ENCODE measurements at regions not wholly inside any gene's neighbourhood (a gene's known extent, or its start where the extent isn't known, plus 50 kb on each side); places are given as distances from the start of the nearest gene placed in this dataset.

DNA sequence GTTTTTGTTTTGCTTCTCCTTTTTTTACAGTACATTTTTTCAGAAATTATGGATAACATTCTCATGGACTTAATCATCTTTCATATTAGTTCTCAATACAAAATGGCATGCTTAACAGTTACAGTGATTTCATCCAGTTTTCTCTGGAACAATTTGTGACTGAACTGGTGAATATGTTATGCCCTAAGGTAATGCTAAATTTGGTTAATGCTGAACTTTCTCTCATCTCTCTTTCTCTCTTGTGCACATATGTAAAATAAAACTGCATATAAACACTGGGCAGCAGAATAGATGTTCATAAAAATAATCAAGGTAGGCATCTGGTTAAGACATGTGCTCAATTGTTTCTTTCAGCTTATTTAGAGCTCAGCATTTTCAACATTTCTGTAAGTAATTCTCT is 196.3 kb upstream of the TMEFF2 start:
- intact Hi-C loops (cut with micrococcal nuclease), result no loop called here
- H3K4me3 ChIP-seq (replicated peaks in 1 of 2; ENCODE audit: low read depth in 1 of 2, low read length in 2 of 2), result no peak overlapping the region
- no peaks in the 10 kb centered on the region for H3K79me2 ChIP-seq (ENCODE audit: insufficient read depth, low read length)
- no peaks in the 10 kb centered on the region for H3K9me3 ChIP-seq (ENCODE audit: control insufficient read depth in 1 of 2, insufficient read depth in 1 of 2, low read depth in 1 of 2, low read length in 2 of 2)
- TF ChIP-seq SP1 (IDR thresholded peaks at IDR 0.05; ENCODE audit: low read depth) (no peak), POLR2A (IDR thresholded peaks at IDR 0.05; ENCODE audit: borderline replicate concordance, extremely low read depth, insufficient read depth, insufficient read length) (no peak), ZNF274 (IDR thresholded peaks at IDR 0.05; ENCODE audit: low read depth, low read length) (no peak), ELF1 (IDR thresholded peaks at IDR 0.05; ENCODE audit: borderline replicate concordance, low read depth) (no peak), TCF7L2 (IDR thresholded peaks at IDR 0.05; ENCODE audit: borderline replicate concordance, extremely low read depth, insufficient read depth, insufficient read length) (no peak), EZH2phosphoT487 (IDR thresholded peaks at IDR 0.05; ENCODE audit: borderline replicate concordance) (no peak), EZH2 (IDR thresholded peaks at IDR 0.05) (no peak)
- TF ChIP-seq, protein P1, sequence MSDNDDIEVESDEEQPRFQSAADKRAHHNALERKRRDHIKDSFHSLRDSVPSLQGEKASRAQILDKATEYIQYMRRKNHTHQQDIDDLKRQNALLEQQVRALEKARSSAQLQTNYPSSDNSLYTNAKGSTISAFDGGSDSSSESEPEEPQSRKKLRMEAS (IDR thresholded peaks at IDR 0.05), result no peak
- TF ChIP-seq, protein P2, sequence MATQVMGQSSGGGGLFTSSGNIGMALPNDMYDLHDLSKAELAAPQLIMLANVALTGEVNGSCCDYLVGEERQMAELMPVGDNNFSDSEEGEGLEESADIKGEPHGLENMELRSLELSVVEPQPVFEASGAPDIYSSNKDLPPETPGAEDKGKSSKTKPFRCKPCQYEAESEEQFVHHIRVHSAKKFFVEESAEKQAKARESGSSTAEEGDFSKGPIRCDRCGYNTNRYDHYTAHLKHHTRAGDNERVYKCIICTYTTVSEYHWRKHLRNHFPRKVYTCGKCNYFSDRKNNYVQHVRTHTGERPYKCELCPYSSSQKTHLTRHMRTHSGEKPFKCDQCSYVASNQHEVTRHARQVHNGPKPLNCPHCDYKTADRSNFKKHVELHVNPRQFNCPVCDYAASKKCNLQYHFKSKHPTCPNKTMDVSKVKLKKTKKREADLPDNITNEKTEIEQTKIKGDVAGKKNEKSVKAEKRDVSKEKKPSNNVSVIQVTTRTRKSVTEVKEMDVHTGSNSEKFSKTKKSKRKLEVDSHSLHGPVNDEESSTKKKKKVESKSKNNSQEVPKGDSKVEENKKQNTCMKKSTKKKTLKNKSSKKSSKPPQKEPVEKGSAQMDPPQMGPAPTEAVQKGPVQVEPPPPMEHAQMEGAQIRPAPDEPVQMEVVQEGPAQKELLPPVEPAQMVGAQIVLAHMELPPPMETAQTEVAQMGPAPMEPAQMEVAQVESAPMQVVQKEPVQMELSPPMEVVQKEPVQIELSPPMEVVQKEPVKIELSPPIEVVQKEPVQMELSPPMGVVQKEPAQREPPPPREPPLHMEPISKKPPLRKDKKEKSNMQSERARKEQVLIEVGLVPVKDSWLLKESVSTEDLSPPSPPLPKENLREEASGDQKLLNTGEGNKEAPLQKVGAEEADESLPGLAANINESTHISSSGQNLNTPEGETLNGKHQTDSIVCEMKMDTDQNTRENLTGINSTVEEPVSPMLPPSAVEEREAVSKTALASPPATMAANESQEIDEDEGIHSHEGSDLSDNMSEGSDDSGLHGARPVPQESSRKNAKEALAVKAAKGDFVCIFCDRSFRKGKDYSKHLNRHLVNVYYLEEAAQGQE (IDR thresholded peaks at IDR 0.05; ENCODE audit: low read depth), result no peak
- TF ChIP-seq, protein P3, sequence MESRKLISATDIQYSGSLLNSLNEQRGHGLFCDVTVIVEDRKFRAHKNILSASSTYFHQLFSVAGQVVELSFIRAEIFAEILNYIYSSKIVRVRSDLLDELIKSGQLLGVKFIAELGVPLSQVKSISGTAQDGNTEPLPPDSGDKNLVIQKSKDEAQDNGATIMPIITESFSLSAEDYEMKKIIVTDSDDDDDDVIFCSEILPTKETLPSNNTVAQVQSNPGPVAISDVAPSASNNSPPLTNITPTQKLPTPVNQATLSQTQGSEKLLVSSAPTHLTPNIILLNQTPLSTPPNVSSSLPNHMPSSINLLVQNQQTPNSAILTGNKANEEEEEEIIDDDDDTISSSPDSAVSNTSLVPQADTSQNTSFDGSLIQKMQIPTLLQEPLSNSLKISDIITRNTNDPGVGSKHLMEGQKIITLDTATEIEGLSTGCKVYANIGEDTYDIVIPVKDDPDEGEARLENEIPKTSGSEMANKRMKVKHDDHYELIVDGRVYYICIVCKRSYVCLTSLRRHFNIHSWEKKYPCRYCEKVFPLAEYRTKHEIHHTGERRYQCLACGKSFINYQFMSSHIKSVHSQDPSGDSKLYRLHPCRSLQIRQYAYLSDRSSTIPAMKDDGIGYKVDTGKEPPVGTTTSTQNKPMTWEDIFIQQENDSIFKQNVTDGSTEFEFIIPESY (IDR thresholded peaks at IDR 0.05; ENCODE audit: extremely low read depth, insufficient replicate concordance, low read length), result no peak
- TF ChIP-seq, protein P4, sequence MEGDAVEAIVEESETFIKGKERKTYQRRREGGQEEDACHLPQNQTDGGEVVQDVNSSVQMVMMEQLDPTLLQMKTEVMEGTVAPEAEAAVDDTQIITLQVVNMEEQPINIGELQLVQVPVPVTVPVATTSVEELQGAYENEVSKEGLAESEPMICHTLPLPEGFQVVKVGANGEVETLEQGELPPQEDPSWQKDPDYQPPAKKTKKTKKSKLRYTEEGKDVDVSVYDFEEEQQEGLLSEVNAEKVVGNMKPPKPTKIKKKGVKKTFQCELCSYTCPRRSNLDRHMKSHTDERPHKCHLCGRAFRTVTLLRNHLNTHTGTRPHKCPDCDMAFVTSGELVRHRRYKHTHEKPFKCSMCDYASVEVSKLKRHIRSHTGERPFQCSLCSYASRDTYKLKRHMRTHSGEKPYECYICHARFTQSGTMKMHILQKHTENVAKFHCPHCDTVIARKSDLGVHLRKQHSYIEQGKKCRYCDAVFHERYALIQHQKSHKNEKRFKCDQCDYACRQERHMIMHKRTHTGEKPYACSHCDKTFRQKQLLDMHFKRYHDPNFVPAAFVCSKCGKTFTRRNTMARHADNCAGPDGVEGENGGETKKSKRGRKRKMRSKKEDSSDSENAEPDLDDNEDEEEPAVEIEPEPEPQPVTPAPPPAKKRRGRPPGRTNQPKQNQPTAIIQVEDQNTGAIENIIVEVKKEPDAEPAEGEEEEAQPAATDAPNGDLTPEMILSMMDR (IDR thresholded peaks at IDR 0.05 in 2 of 3, conservative IDR thresholded peaks at IDR 0.05 in 1 of 3; ENCODE audit: borderline replicate concordance in 1 of 3, insufficient read depth in 1 of 3, low read depth in 2 of 3, low read length in 2 of 3), result no peak
- ChIA-PET CTCF (no interaction called here), POLR2A (no interaction called here), RAD21 (ENCODE audit: low non-redundant PET in 1 of 2, low total read pairs in 2 of 2, uncharacterized antibody in 2 of 2, unreplicated experiment in 2 of 2) (no interaction called here)
- no peaks in the 10 kb centered on the region for H3K36me3 ChIP-seq (ENCODE audit: control insufficient read depth in 1 of 2, insufficient read depth in 2 of 2, low read length in 2 of 2)
- no peak for DNase-seq (ENCODE audit: low read depth, low spot score)
- no peak overlapping the region for H3K9ac ChIP-seq (ENCODE audit: low read length)
- no peak overlapping the region for H3K27ac ChIP-seq (ENCODE audit: low read depth, low read length)
- H2AFZ ChIP-seq (ENCODE audit: low read depth, low read length, poor library complexity, severe bottlenecking), result no peak overlapping the region
- H3K4me1 ChIP-seq (ENCODE audit: control insufficient read depth in 1 of 2, insufficient read depth in 2 of 2, low read length in 2 of 2), result peaks cover 0 to 5% of the 10 kb centered on the region in 2 experiments; a peak in 1 of 4 replicates
- no peaks in the 10 kb centered on the region for H3K27me3 ChIP-seq (ENCODE audit: insufficient read depth, low read length)
- BruUV-seq (replicated peaks), result no TSS peak
- H3K4me2 ChIP-seq (ENCODE audit: low read length), result no peak overlapping the region
- no peaks in the 10 kb centered on the region for H4K20me1 ChIP-seq (ENCODE audit: insufficient read depth)
- H3K9me2 ChIP-seq (ENCODE audit: insufficient read depth), result no peaks in the 10 kb centered on the region; the same call in 1 of the 2 replicates
- ATAC-seq, result no peak

Data from HCT116 (cell line).